Activated naive CD4-positive, alpha-beta T cell treated with anti-CD3 and anti-CD28 coated beads, Interleukin-2, amount 50 U/mL, for 72 hours (primary cell): ENCODE measurements at regions not wholly inside any gene's neighbourhood (a gene's known extent, or its start where the extent isn't known, plus 50 kb on each side); places are given as distances from the start of the nearest gene placed in this dataset.

Experiments used
- ATAC-seq, 2 donors: fragments of 150-1000 bp; cut with Tn5 transposase; 2 replicates each; pipeline ENCODE4 v1.10.0; 2021; ENCODE audit warnings: mild to moderate bottlenecking in 2 of 2, moderate library complexity in 2 of 2
- DNase-seq, 2 donors: peaks; one replicate each; pipeline ENCODE4 v3.0.0; 2021 to 2022; ENCODE audit warnings: low spot score in 2 of 2
- H3K27ac Mint-ChIP-seq, 2 donors: one replicate each; pipeline ENCODE4 v1.8.0; 2022; ENCODE audit warnings: mild to moderate bottlenecking in 2 of 2, mixed read lengths in 2 of 2
- H3K36me3 Mint-ChIP-seq, 2 donors: one replicate each; pipeline ENCODE4 v1.8.0; 2022; ENCODE audit warnings: mixed read lengths in 2 of 2
- H3K9me3 Mint-ChIP-seq, 2 donors: one replicate each; pipeline ENCODE4 v1.8.0; 2022; ENCODE audit warnings: mixed read lengths in 2 of 2

DNA sequence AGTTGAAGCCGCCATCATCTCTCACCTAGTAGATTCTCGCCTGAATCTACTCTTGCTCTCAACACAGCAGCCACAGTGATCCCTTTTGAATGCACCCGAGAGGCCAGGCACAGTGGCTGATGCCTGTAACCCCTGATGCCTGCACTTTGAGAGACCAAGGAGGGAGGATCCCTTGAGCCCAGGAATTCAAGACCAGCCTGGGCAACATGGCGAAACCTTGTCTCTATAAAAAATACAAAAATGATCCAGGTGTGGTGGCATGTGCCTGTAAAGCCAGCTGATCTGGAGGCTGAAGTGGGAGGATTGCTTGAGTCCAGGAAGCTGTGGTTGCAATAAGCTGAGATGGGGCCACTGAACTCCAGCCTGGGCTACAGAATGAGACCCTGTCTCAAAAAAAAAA lies 60.3 kb upstream of the EML4 start:
- no peak for ATAC-seq
- no peak overlapping the region for H3K27ac Mint-ChIP-seq
- H3K9me3 Mint-ChIP-seq: no peaks in the 10 kb centered on the region
- DNase-seq: no peak
- H3K36me3 Mint-ChIP-seq: no peaks in the 10 kb centered on the region

DNA sequence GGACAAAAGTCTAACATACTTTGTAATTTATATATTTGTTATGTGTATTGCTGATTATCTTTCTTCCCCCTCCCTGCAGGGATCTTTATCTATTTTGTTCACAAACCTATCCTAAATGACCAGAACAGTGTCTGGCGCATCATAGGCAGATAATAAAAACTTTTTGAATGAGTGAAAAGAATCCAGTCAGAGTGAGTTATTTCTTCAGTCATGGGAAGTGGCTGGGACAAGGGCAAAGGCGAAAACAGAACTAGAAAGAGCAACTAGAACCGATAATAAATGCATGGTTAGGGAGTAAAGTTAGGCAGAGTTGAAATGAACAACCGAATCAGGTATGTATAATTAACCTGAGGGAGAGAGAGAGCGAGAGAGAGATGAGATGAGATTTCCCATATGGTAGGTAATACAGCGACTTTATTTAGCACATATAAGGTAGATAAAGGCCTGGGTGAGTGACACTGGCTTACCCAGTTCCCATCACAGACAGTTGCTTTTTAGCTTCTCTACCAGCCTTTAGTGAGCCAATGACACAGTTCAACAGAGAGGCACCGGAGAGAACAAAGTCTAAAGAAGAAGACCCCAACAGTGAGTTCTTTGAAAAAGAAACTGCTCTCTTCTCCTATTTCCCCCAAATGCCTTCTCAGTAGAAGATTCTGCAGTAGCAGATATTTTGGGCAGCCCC lies 59.1 kb upstream of the EML4 start:
- H3K9me3 Mint-ChIP-seq: no peaks in the 10 kb centered on the region
- H3K27ac Mint-ChIP-seq: no peak overlapping the region
- peaks cover 0 to 5% of the 10 kb centered on the region in 2 donors for H3K36me3 Mint-ChIP-seq
- ATAC-seq (no peak), DNase-seq (no peak)

DNA sequence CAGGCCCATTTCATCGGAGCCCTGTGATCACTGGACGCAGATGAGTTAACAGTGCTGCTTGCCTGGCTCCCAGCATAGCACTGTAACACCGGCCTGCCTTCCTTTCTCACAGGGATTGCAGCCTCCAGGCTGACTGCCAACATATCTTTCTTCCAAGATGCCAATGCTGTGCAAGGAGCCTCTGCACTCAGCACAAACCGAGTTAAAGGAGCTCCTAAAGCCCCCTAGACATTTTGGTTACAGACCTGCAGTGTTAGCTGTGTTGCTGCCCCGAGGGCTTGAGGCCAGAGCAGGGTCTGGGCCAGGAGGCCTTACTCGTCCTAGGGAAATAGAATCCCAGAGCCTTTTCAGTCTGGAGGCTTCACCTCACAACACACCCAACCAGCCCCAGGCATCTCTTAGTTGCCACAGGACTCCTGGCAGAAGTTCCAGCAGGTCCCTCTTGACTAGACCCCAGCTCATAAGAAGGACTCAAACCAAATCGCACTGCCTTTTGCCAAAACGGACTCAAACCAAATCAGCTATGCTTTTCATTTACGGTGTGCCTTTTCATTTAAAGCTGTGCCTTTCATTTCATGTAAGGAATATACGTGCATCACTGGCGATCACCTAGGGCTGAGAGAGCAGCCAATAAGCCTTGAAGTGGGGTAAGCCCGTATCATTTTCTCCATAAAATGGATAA lies 58.4 kb upstream of the EML4 start:
- peaks cover 0 to 5% of the 10 kb centered on the region in 2 donors for H3K36me3 Mint-ChIP-seq
- DNase-seq (no peak), ATAC-seq (no peak)
- no peaks in the 10 kb centered on the region for H3K9me3 Mint-ChIP-seq
- H3K27ac Mint-ChIP-seq: no peak overlapping the region

DNA sequence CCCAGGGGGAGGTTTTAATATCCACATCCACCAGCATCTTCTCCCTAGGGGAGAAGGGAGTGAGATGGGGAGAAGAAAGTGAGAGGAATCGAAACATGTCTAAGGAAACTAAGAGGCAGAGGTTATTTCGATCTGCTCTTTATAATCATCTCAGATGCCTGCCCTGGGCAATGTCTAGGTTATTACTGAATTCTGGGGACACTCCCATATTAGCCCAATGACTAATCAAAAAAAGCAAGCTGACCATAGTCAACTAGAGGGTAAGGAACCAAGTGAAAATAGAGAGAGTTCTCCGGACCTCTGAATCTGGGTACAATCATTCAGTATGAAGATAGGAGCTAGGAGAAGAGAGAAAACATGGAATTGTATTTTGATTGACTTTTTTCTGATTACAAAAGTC lies 56.7 kb upstream of the EML4 start:
- H3K27ac Mint-ChIP-seq: peak overlapping the region in 1 of 2 donors; percentile 34
- peaks cover 0 to 5% of the 10 kb centered on the region in 2 donors for H3K36me3 Mint-ChIP-seq
- ATAC-seq: no peak

DNA sequence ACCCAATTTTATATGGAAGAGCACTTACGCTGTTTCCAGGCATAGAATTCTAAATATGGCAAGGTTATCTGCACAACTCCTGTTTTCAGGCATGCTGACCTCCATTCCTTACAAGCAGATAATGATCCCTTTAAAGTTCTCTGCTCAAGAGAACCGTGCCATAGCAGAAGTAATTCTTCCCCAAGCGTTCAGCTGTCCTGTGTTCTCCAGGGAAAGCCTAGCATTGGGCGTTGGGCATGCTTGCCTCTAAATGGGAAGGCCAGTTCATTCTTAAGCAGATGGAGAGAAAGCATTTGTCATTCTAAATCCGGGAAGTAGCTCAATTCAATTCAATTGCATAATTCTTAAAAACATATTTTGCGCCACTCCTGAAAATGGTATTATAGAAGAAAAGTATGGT lies 55.7 kb upstream of the EML4 start:
- no peak for DNase-seq
- Mint-ChIP-seq H3K36me3 (peaks cover 0 to 5% of the 10 kb centered on the region in 2 donors), H3K9me3 (no peaks in the 10 kb centered on the region), H3K27ac (no peak overlapping the region)
- ATAC-seq: no peak

More for the DNA sequence above, 56.7 kb upstream of the EML4 start:
- DNase-seq: no peak
- H3K9me3 Mint-ChIP-seq: no peaks in the 10 kb centered on the region

DNA sequence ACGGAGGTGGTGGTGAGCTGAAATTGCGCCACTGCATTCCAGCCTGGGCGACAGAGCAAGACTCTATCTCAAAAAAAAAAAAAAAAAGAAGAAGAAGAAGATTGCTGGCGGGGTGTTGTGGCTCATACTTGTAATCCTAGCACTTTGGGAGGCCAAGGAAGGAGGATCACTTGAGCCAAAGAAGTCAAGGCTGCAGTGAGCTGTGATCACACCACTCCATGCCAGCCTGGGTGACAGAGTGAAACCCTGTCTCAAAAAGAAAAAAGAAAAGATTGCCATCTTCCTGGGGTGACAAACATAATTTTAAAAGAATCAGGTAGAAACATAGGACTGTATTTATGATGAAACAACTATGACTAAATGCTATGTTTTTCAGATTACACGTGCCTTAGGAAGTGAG lies 55.1 kb upstream of the EML4 start:
- no peaks in the 10 kb centered on the region for H3K9me3 Mint-ChIP-seq
- no peak overlapping the region for H3K27ac Mint-ChIP-seq
- peaks cover 0 to 5% of the 10 kb centered on the region in 2 donors for H3K36me3 Mint-ChIP-seq

DNA sequence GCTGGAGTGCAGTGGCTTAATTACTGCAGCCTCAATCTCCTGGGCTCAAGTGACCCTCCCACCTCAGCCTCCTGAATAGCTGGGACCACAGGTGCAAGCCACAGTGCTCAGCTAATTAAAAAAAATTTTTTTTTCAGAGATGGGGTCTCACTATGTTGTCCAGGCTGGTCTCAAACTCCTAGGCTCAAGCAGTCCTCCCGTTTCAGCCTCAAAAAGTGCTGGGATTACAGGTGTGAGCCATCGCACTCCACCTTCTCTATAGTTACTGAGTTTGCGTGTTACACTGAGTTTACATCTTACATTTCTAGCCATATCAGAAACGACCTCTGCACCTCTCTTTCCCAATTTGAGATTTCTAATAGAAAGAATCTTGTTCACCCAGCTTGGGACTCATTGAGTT lies 53.6 kb upstream of the EML4 start:
- DNase-seq: no peak

More for the DNA sequence above, 55.1 kb upstream of the EML4 start:
- no peak for ATAC-seq
- no peak for DNase-seq

DNA sequence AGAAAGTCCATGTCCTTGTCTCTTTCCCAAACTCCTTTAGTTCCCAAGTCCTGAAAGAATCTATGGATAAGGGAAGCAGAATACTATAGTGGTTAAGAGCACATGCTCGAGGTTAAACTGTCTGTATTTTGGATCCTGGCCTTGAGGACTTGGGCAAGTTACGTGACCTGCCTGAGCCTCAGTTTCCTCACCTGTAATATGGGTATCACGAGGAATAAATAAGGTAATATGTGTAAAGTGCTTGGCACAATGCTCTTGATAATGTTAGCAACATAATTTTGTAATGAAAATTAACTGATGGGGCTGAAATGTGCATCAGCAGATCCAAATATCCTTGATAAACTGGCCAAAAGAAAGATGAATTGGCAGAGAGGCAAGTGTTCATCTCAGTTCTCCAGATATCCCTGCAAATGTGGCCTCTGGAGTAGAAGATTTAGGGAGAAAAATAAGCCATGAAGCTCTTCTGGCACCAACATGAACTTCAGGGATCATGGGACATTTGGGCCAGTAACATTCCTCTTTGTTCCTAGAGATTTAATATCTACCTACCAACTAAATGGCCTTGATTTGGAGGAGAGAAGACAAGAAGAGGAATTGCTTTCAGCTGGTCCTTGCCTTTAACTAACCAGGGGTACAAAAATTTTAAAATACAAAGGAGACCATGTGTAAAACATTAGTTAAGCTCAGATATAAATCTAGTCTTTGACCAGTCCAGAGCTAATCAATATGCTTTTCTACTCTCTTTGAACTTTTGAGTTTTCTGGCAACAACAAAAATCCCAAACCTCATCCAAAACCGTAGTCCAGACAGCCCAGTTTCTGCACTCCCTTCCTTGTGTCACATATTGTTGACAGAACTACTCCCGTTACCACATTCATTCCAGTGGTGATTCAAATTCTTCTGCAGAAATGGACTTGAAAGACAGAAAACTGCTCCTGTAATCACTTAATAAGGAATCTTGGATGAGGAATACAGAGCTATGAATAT lies 52.7 kb upstream of the EML4 start:
- peaks cover 3 to 5% of the 10 kb centered on the region in 2 donors for H3K36me3 Mint-ChIP-seq
- no peaks in the 10 kb centered on the region for H3K9me3 Mint-ChIP-seq
- H3K27ac Mint-ChIP-seq: no peak overlapping the region
- ATAC-seq (no peak), DNase-seq (no peak)

More for the DNA sequence above, 53.6 kb upstream of the EML4 start:
- peaks cover 0 to 5% of the 10 kb centered on the region in 2 donors for H3K36me3 Mint-ChIP-seq
- no peaks in the 10 kb centered on the region for H3K9me3 Mint-ChIP-seq
- H3K27ac Mint-ChIP-seq: no peak overlapping the region
- no peak for ATAC-seq

DNA sequence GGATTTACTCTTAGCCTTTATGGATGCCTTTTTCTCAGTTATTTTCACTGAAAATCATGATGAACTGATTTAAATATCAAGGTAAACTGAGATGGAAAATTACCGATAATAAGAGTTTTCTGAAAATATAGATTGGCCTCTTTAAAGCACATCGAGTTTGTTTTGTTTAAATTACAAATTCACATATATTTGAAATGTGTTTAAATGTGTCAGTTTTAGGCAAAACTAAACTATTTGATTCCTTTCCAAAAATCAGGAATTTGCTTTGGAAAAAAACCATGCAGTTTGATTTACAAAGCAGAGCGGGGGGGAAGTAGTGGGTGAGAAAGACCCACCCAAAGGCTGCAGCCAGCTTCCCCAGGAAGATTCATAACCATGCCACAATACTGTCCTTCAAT lies 52.0 kb upstream of the EML4 start:
- no peaks in the 10 kb centered on the region for H3K9me3 Mint-ChIP-seq
- H3K27ac Mint-ChIP-seq: no peak overlapping the region
- ATAC-seq: no peak
- no peak for DNase-seq
- peaks cover 4 to 5% of the 10 kb centered on the region in 2 donors for H3K36me3 Mint-ChIP-seq

DNA sequence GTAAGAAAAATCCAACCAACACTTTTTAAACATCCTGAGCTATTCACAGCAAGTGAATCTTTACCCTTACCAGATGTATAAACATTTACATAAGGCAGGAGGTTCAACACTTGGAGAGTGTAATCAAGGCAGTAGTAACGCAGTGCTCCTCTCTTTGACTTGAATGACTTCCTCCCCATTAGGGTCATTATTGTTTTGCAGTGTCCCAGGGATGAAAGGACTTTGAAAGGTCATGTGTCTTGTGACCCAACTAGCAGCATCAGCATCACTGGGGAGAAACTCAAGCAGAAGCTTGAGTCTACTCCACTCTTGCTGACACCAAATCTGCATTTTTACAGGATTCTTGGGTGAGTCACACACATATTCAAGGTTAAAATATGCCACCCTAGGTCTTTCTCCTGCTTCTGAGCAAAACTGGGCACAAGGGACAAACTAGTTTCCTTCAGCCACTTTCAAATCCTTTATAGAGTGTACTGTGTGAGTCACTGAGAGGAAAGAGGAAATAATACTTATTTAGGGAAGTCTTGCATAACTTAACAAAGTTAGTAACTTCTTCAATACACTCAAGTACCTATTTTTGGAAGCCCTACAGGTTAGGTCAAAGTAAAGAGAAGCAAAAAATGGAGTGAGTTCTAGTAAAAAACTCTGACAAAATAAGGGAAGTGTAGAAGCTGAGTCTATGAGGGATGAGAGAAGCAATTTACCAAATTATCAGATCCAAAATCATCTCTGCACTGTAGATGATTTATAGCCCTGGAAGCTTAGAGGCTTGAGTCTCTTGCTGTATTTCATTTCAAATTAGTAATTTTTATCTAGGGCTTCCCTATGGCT lies 51.0 kb upstream of the EML4 start:
- DNase-seq (no peak), ATAC-seq (peak; percentile 77 to 95)
- Mint-ChIP-seq H3K9me3 (no peaks in the 10 kb centered on the region), H3K27ac (peak overlapping the region in 1 of 2 donors; percentile 69), H3K36me3 (peaks cover 4 to 5% of the 10 kb centered on the region in 2 donors)

DNA sequence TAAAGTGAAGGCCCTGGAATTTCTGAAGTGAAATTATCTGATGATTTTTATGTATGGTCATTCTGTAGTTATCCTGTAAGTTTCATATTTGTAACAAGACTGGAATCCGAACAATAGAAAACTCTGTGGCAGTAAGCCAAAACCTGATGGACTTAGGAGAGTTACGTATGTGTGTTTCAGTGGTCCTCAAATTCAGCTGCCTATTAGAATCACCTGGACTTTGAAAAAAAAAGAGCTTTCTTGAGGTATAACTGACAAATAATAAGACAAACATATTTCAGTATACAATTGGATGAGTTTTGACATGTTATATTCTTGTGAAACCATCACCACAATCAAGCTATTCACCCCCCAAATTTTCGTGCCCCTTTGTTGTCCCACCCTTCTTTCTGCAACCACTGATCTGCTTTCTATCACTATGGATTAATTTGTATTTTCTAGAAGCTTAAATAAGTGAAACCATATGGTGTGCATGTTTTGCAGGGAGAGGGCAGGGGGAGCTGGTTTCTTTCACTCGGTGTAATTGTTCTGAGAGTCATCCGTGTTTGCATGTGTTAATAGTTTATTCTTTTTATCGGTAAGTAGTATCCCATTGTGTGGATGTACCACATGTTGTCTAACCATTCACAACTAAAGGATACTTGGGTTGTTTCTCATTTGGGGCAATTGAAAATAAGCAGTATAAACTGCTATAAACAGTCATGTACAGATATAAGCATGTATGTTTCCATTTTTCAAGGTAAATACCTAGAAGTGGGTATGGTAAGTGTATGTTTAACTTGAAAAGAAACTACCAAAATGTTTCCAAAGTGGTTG lies 50.2 kb upstream of the EML4 start:
- H3K27ac Mint-ChIP-seq: no peak overlapping the region
- H3K9me3 Mint-ChIP-seq: no peaks in the 10 kb centered on the region

More for the DNA sequence above, 50.2 kb upstream of the EML4 start:
- peaks cover 4 to 5% of the 10 kb centered on the region in 2 donors for H3K36me3 Mint-ChIP-seq
- no peak for ATAC-seq
- no peak for DNase-seq
